HG03196 (cell line): ENCODE measurements at regions not wholly inside any gene's neighbourhood (a gene's known extent, or its start where the extent isn't known, plus 50 kb on each side); places are given as distances from the start of the nearest gene placed in this dataset.
"Not testable (repeated sequence)": the region's sequence is repeated elsewhere in the genome, so short reads cannot be mapped to it uniquely, and the experiment has no call there.

Source experiments
- ATAC-seq: cut with Tn5 transposase; IDR thresholded peaks from one replicate; pipeline ENCODE4 v1.9.1; 2021; ENCODE audit not compliant: unreplicated experiment

DNA sequence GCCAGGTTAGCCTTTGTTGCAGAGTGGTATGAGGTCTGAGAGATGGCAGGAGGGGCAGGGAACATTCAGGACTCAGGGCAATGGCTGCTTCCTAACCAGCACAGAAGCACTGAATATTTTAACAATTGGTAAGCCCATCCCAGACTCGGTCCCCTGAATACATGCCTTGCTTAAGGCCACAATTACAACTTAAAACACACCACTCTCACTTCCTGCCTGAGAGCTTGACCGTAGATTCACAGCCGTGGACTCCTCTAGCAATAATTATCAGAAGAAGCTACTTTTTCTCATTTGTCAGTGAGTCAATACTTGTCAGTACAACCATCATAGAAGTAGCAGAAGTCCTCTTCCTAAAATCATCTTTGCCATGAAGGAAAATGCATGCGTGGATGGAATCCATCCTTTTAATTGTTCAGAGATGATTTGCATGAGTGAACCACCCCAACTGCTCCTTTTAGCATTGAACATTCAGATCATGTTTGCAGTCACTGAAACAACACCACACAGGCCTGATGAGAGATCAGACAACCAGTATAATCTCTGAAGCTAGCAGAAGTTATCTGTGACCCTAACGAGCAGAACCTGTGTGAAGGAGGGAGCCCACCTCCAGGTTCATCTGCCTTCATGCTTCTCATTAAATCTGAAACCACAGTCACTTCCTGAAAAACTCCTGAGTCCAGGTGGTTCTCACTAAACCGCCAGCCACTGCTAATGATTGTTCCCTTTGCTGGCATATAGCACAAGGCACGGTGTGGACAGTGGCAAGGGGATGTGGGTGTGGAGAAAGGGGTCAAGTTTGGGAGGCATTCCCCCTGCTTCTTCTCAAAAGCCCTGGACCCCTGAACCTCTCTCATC, 333.9 kb upstream of the CNR1 start:
- ATAC-seq: peak; percentile 51

DNA sequence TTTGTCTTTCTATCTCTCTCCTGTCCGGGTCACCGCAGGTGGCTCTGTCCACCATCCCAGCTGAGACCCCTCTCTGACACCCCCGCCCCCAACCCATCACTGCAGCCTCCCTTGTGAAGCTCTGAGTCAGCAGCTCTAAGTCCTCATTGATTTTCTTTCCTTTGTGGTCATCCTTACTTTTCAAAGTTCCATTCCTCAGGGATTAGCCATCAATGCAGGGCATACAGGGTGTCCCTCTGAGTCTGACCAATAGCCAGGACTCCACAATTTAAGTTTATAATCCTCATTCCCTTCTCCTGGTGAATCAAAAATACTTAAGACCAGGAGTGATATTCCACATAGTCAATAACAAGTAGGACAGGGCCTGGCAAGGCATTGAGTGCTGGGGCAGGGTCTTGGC, 333.3 kb upstream of the CNR1 start:
- ATAC-seq: no peak

DNA sequence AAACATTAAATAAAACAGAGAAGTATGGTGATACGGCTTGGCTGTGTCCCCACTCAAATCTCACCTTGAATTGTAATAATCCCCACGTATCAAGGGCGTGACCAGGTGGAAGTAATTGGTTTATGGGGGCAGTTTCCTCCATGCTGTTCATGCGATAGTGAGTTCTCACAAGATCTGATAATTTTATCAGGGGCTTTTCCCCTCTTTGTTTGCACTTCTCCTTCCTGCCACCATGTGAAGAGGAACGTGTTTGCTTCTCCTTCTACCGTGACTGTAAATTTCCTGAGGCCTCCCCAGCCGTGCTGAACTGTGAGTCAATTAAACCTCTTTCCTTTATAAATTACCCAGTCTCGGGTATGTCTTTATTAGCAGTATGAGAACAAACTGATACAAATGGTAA, 331.3 kb upstream of the CNR1 start:
- not testable (repeated sequence) for ATAC-seq

DNA sequence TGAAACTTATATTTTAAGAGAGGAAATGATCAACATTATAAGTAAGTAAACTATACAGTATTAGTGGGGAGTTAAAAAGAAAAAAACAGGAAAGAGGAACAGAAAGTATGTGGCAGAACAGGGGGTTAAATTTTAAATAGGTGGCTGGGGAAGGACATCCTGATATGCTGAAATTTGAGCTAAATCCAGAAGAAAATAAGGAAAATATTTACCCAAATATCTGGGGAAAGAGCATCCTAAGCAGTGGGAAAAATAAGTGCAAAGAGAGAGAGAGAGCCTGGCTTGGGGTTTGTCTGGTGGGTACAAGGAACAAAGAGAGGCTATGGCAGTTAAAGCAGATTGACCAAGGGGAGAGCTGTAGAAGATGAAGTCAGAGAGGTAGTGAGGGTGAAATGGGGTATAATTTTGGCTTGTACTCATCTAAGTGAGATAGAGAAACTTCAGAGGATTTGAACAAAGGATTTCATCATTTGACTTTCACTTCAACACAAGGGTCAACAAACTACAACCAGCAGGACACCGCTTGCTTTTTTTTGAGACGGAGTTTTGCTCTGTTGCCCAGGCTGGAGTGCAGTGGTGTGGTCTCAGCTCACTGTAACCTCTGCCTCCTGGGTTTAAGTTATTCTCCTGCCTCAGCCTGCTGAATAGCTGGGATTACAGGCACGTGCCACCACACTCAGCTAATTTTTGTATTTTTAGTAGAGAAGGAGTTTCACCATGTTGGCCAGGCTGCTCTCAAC, 328.4 kb upstream of the CNR1 start:
- peak; percentile 65 for ATAC-seq

DNA sequence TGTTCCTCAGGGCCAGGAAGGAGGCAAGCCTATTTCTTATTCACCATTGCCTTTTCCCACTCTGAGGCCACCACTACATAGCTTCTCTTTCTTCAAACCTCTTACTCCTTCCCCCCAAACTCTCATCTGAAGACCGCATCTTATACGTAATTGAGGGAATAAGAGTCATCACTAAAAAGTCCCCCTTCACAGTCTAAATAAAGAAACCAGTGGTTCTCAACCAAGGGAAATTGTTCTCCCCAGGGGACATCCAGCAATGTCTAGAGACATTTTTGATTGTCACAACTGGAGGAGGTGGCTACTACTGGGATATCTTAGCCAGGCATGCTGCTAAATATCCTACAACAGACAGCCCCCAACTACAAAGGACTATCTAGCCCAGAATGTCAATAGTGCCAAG, 327.6 kb upstream of the CNR1 start:
- peak; percentile 43 for ATAC-seq

DNA sequence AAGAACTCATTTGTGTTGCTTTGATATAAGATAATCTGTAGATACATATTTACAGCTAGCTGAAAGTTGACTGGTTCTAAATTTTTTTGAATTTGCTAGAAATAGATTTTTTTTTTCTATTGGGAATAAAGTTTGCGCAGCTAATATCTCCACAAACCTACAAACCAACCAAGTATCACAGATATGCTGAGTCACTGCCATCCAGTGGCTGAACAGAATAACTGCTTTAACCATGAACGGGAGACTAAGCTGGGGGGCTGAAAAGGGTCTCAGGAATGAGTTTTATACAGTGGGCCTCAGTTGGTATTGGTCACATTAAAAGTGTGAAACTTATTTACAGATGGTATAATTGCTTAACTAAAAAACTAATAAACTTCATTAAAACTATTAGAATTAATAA, 326.7 kb upstream of the CNR1 start:
- no peak for ATAC-seq

DNA sequence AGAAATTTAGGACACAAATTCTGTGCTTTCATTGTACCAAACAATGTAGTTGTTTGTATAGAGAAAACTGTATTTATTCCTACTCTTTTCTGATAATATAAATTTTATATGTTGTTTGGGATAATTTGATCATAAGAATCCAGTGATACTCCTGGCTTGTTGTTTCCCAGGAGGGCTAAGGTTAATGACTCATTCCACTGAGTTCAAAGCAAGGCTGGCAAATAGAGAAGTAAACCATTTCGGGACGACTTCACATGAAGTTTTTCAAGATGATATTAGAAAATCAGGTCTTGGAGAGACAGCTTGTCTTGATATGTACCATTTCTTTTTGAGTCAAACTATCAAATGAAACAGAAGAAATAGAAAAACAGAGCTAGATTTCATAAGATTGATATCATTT, 326.1 kb upstream of the CNR1 start:
- no peak for ATAC-seq

DNA sequence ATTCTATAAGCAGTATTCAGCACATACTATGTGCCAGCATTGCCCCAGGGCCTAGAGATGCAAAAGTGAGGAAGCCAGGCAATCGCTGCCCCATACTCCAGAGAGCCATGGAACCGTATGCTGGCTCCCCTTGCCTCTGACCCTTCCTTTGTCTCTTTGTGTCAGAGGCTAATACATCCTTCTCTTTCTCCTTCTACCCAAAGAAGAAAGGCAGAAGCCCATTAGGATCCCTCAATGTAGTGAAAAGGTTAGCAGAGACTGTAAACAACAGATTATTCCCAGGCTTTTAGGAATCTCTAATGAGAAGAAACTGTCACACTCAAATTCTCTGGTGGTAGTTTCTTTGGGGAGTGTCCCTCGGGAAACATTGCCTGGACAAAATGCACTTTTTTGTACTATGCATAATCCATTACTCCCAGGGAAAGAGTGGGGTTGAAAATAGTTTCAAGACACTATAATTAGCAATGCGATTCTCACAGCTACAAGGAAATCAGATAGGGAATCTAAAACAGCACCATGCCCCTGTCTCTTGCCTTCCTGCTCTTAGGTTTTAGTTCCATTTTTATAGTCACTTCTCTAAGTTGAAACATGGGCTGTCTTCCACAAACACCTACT, 325.2 kb upstream of the CNR1 start:
- ATAC-seq: no peak

DNA sequence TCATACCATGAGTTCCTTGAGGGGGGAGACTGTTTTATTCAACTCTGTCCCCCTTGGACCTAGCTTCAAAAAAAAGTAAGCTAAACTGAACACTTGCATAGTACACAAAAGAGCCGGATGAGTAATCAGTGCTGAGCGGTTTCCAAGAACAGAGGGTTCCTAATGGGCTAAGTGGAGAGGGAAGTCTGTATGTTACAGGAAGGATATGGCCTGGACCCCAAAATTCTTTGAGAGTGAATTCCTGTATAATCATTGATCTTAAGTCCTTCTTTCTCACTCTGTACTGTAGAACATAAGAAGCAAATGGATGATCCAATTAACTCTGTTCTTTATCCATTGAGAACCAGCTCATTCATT, 324.7 kb upstream of the CNR1 start:
- ATAC-seq: no peak

DNA sequence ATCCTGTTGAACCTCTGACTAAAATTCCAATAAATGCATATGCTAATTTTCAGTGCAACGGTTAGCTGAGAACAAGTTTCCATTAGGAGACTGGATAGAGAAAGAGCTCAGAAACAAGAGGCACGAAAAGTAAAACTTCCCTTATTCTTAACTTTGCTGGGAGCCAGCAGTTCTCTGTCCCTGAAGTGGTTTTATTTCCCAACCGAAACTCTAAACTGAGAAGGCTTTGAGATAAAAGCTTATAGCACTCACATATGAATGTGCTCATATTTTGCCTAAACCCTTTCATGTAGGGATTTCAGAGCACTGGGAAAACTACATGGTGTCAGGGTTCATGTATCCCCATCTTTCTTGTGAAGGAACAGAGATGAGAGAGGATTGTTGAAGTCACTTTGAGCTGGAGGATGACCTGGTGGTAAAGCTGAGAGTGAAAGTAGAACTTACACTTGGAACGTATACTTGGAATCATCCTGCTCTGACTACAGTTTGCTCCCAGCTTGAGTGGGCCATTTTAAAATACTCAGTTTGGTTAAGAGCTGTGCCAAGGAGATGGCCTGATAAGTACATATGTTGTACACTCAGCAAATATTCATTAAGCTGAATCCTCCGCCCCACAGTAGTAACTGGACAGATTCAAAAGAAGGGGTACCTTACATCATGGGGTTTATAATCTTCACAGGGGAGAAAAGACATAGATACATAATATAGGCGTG, 324.2 kb upstream of the CNR1 start:
- no peak for ATAC-seq

DNA sequence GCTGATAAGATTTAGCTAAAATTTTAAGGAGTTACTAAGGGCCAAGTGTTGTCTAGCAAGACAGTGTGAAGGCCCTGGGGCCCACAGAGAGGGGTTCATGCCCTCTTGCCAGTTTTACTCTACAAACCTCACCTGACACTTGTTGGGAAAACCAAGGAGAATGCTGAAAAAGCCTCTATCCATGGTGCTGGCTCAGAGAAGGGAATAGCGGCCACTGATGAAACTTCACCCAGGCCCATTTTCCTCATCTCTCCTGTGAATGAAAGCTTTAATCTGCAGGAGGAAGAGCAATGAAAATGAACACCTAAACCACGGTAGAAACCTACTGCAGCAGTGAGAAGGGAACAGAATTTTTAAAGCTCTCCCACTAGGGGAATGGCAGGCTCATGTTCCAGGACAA, 317.3 kb upstream of the CNR1 start:
- no peak for ATAC-seq

DNA sequence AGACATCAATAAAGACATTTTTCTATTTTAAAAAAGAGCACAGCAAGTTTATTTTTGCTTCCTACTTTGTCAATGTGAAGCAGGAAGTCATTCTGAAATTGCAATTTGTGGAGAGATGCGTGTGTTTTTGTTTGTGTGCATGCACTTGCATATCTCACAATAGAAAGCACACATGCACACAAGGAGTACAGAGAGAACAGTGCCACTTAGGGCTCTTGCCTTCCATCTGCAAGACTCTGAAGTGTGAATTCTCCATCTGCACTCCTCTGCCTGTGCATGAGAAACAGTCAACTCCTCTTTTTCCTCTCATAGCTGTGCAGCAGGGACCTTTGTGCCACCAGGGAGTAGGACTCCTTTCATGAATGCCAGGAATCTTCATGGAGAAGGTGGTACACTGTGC, 316.3 kb upstream of the CNR1 start:
- ATAC-seq: no peak

DNA sequence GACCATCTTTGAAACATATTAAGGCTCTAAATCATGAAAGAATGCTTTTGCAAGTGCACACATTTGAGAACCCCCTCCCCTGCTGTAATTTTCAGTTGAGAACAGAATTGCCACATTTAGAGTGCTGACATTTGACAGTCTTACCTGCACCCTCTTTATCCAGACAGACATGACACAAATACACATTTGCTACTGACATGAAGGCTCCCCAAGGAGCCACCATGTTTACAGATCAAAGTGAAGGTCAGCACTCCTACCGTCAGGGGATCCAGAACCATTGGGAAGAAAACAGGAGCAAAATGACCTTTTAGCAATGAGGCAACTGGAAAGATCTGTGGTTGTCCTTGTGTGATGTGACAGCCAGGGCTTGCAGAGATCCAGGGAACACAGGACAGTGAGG, 315.4 kb upstream of the CNR1 start:
- ATAC-seq: no peak

DNA sequence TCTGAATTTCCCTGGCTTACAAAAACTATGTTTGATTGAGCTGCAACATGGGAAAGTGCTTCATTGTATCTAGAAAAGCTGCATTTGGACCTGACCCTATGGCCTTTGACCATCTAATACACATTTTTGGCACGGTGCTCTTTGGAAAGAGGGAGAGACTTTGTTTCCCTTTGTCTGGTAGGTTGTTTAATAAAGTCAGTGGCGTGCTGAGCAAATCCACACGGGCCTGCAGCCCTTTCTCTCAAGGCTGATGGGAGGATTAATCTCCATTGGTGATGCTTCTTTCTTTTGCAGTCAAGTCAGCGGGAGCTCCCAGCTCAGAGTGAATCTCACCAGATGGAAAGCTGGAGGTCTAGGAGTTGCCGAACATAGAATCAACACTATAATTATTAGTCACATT, 314.7 kb upstream of the CNR1 start:
- no peak for ATAC-seq

DNA sequence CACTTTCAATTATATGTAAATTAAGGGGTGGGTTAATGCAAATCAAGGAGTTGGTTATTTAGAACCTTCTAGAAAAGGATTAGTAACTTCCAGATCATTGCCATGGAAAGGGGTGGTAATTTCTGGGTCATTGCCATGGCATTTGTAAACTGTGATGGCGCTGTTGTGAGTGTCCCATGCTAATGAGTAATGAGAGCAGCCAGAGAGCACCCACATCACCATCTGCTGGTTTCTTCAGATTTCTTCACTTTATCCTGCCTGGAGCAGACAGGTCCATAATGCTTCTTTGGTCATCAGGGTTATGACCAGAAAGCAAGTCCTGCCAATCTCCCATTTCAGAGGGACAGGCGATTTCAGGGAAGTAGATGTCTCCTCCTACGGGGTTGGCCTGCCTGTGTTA, 311.3 kb upstream of the CNR1 start:
- ATAC-seq: no peak

DNA sequence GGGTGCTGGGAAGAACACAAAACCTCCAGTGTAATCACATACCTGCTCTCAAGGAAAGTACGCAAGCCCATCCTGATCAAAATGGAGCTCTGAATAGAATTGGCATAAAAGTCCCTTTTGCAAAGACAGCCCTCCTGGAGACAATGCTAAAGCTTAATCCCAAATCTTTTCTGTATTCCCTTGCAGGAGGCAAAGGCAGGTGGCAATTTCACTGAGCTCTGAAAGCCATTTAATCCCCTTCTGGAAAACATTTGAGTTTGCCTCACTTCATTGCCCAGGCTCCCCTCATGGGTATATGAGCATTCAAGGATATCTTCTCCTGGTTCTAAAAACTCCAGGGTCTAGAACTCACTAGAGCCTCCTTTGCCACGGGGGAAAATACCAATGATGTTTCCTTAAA, 310.2 kb upstream of the CNR1 start:
- ATAC-seq: no peak

DNA sequence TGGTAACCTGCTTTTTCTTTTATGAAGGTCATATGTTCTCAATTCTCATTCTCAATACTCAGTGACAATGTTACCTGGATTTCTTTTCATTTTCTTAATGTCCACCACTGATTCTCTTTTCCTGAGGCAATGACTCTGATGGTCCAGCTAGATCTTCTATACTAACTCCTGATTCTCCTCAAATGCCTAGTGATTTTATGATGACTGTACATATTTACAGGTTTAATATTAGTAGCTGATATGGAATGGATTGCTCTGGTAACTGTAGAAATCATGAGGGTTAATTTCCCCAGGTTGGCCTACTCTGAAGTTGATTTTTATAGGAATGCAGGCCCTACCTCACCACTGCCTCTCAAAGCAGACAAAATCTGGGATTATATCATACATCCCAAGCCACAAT, 308.6 kb upstream of the CNR1 start:
- no peak for ATAC-seq

DNA sequence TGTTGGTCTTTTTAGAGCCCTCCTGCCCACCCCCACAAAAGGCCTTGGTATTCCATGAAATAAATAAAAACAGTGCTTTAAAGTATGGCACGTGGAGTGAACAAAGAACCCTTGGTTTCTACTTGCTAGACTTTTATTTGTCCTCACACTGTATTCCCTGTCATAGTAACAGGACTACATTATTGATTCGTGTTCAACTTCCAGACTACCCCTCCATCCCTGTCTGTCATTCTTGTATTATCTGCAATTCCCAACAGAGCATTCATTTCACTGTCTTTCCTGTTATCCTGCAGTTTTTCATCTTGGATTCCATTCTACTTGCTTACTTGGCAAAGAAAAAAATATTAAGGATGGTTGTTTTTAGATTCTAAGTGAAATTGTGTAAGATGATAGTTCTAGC, 307.4 kb upstream of the CNR1 start:
- ATAC-seq: no peak

DNA sequence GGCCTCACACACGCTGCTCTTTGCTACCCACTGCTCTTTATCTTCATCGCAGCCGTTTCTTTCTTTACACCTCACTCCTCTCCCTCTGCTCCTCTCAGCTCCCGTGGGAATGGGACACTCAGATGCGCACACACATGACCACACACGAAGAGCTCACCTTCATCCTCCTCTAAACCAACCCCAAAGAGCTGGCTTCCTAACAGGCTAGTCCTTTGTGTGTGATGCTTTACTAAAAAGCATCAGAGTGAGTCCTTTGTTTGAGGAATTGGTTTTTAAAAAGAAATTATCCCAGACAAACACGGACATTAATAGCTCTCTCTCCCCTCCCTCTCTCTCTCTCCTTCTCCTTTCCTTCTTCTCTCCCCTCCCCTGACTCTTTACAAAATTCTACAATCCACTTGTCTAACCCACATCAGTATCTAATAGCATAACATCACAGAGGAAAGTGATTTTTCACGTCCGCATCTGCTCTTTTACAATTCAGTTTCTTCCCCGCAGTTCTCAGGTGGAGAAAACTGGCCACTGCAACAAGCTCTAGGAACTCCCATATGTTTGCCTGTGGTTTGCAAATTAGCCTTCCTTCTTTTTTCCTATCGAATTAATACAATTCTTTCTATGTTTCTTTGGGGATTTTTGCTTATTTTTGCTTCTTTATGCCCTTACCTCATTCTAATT, 306.8 kb upstream of the CNR1 start:
- no peak for ATAC-seq

DNA sequence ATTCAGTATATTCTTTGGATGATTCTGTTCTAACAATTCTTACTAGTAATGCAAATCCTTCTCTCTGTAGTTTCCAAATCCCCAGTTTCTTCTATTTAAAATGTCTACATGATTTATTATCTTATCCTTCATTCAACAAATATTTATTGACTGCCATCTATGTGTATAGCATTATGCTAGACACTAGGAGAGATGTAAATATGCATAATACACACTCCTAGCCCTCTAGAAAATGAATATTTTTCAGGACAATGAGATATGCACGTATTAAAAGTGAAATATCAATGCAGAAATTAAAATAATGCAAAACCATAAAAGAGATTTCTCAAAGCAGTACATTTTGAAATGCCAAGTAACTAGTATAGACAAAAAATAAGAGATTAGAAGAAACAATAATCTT, 293.5 kb upstream of the CNR1 start:
- no peak for ATAC-seq

DNA sequence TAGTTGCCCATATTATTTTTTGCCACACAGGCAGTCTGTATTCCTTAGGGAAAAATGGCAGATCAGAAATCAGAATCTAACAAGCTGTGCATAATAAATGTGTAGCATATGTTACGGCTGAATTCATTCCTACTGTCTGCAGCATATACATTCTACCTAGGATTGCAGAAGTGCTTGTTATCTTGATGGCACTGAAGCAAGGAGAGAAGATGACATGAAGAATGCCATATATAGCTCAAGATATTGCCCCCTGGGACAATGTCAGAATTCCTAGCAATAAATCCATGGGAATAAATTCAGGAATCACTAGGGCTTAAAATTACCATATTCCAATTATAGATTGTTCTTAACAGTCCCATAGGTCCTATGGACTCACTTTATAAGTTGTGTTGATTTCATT, 293.0 kb upstream of the CNR1 start:
- ATAC-seq: no peak
